Nephron progenitor cell (in vitro differentiated cells): ENCODE measurements at regions not wholly inside any gene's neighbourhood (a gene's known extent, or its start where the extent isn't known, plus 50 kb on each side); places are given as distances from the start of the nearest gene placed in this dataset.

ENCODE experiments used
- DNase-seq: peaks from one replicate; pipeline ENCODE4 v3.0.0; 2021
- H3K27ac Mint-ChIP-seq: 2 replicates; pipeline ENCODE4 v1.8.0; 2021; ENCODE audit warnings: mild to moderate bottlenecking, moderate library complexity, mixed read lengths
- H3K27me3 Mint-ChIP-seq: 2 replicates; pipeline ENCODE4 v1.8.0; 2021; ENCODE audit warnings: mild to moderate bottlenecking, low read depth, mixed read lengths; ENCODE audit not compliant: poor library complexity
- H3K36me3 Mint-ChIP-seq: 2 replicates; pipeline ENCODE4 v1.8.0; 2021; ENCODE audit warnings: low read depth, mixed read lengths
- H3K4me1 Mint-ChIP-seq: 2 replicates; pipeline ENCODE4 v1.8.0; 2021; ENCODE audit warnings: mixed read lengths
- H3K4me3 Mint-ChIP-seq: 2 replicates; pipeline ENCODE4 v1.8.0; 2021; ENCODE audit warnings: mild to moderate bottlenecking, moderate library complexity, mixed read lengths
- H3K9me3 Mint-ChIP-seq: 2 replicates; pipeline ENCODE4 v1.8.0; 2021; ENCODE audit warnings: mild to moderate bottlenecking, moderate library complexity, mixed read lengths
- TF ChIP-seq, protein P1 (sequence below): fragments of 200-600 bp; sonication (generic); IDR thresholded peaks from 2 replicates; pipeline ENCODE4 v1.5.0; 2021; ENCODE audit warnings: antibody characterized with exemption

DNA sequence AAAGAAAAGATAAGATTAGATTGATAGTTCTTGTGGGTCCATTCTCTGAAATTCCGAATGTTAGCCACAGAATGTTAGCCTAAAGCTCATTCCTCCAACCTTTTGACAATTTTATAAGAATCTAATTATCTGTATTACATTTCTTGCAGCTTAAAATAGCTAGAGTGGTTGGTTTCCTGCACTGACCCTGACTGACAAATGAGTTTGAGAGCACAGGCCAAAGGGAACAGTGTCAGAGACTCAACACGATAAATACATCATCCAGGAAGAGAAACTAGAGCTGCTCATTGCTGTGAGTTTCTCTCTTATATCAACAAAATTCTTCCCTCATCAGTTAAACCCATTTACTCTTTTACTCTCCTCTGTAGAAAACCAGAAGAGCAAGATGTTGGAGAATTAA is 82.1 kb upstream of the PPM1J start:
- TF ChIP-seq, protein P1, sequence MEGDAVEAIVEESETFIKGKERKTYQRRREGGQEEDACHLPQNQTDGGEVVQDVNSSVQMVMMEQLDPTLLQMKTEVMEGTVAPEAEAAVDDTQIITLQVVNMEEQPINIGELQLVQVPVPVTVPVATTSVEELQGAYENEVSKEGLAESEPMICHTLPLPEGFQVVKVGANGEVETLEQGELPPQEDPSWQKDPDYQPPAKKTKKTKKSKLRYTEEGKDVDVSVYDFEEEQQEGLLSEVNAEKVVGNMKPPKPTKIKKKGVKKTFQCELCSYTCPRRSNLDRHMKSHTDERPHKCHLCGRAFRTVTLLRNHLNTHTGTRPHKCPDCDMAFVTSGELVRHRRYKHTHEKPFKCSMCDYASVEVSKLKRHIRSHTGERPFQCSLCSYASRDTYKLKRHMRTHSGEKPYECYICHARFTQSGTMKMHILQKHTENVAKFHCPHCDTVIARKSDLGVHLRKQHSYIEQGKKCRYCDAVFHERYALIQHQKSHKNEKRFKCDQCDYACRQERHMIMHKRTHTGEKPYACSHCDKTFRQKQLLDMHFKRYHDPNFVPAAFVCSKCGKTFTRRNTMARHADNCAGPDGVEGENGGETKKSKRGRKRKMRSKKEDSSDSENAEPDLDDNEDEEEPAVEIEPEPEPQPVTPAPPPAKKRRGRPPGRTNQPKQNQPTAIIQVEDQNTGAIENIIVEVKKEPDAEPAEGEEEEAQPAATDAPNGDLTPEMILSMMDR: no peak
- Mint-ChIP-seq H3K4me3 (no peak overlapping the region), H3K27ac (no peak overlapping the region)

DNA sequence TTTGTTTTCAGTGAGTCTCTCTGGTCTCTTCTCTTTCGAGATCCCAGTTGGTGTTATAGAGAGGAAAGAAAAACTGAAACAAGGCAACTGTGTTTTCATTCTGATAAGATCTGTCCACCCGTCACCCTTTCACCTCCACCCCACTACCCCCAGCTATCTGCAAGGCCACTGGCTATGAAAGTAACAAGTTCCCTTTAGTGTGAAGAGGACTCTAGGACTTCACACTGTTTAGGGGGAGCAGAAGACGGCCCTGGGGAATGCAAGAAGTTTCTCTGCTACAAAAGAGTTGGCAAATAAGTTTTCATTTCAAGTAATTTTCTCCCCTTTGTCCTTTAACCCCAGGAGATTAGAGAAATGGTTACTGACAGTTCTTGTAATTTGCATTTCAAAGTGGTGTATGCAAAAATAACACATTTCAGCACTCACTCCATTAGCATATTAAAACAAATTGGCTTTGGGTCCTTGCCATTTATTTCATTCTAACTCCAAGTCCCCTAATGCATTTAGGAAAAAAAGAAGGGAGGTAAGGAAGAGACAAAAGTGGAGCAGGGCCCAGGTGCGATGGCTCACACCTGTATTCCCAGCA is 79.6 kb upstream of the PPM1J start:
- TF ChIP-seq, protein P1: no peak
- H3K36me3 Mint-ChIP-seq: no peaks in the 10 kb centered on the region
- no peaks in the 10 kb centered on the region for H3K9me3 Mint-ChIP-seq
- H3K4me1 Mint-ChIP-seq: peaks cover 78% of the 10 kb centered on the region
- H3K27me3 Mint-ChIP-seq: peaks cover 13% of the 10 kb centered on the region
- no peak overlapping the region for H3K4me3 Mint-ChIP-seq
- no peak for DNase-seq
- H3K27ac Mint-ChIP-seq: no peak overlapping the region

More for the DNA sequence above, 82.1 kb upstream of the PPM1J start:
- Mint-ChIP-seq H3K4me1 (peaks cover 54% of the 10 kb centered on the region), H3K36me3 (no peaks in the 10 kb centered on the region), H3K9me3 (no peaks in the 10 kb centered on the region), H3K27me3 (peaks cover 20% of the 10 kb centered on the region)
- no peak for DNase-seq

DNA sequence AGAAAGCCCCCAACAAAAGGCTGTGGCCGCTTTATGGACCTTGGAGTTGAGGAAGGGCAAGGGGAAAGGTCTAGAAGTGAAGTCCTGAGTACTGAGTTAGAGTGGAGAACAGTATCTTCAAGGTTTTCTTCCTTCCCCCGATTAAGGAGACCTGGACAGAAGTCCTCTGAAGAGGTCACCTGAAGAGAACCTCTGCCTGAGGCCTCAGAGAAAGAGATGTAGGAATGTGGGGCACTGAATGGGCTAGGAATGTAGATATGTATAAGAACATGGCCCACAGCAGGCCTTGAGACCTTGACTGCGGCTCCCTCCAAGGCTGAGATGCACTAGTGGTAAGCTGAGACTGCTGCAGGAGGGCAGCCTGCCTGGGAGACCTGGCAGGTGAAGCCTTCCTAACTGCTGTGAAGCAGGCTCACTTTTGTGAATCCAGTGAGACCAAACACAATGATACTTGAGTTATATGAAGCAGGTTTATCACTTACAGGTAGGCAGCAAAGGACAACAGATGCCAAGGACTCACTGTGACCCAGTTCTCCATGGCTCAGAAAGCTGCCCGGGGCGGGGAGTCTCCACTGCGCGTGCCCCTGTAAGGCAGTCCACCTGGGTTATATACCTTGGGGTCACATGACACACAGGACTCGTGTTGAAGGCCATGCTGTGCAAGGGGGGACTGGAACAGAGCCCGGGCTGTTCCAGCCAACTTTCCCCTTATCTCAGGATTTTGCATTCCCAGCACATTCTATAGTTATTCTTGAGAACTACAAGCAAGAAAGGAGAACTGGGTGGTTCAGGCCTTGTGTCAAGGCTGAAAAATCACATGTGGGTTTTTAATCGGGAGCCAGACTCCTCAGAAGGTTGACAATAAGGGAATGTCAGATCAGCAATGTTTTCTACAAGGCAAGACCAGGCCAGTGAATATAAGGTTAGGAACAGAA is 78.8 kb upstream of the PPM1J start:
- TF ChIP-seq, protein P1: no peak

DNA sequence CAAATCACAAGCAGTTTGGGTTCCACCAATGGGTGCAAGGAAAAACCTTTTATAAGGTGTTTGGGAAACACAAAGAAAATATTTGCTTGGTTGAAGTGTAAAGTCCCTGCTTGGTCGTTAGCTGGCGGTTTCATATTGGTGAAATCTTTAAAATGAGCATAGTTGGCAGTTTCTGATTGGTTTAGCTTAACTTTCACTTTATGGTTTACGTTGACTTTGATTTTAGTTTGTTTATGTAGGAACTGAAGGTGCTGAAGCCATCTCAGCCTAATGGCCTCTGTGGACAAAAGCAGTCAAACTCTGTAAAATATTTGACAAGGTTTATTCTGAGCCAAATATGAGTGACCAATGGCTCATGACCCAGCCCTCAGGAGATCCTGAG is 76.6 kb upstream of the PPM1J start:
- H3K4me3 Mint-ChIP-seq: peak overlapping the region; percentile 4
- H3K36me3 Mint-ChIP-seq: no peaks in the 10 kb centered on the region
- H3K27ac Mint-ChIP-seq: no peak overlapping the region
- H3K9me3 Mint-ChIP-seq: peaks cover 11% of the 10 kb centered on the region
- TF ChIP-seq, protein P1: no peak
- peaks cover 65% of the 10 kb centered on the region for H3K4me1 Mint-ChIP-seq
- H3K27me3 Mint-ChIP-seq: peaks cover 13% of the 10 kb centered on the region
- no peak for DNase-seq

More for the DNA sequence above, 78.8 kb upstream of the PPM1J start:
- no peak for DNase-seq
- H3K27ac Mint-ChIP-seq: no peak overlapping the region
- peaks cover 13% of the 10 kb centered on the region for H3K27me3 Mint-ChIP-seq
- H3K9me3 Mint-ChIP-seq: no peaks in the 10 kb centered on the region
- H3K4me1 Mint-ChIP-seq: peaks cover 79% of the 10 kb centered on the region
- no peak overlapping the region for H3K4me3 Mint-ChIP-seq
- H3K36me3 Mint-ChIP-seq: no peaks in the 10 kb centered on the region

DNA sequence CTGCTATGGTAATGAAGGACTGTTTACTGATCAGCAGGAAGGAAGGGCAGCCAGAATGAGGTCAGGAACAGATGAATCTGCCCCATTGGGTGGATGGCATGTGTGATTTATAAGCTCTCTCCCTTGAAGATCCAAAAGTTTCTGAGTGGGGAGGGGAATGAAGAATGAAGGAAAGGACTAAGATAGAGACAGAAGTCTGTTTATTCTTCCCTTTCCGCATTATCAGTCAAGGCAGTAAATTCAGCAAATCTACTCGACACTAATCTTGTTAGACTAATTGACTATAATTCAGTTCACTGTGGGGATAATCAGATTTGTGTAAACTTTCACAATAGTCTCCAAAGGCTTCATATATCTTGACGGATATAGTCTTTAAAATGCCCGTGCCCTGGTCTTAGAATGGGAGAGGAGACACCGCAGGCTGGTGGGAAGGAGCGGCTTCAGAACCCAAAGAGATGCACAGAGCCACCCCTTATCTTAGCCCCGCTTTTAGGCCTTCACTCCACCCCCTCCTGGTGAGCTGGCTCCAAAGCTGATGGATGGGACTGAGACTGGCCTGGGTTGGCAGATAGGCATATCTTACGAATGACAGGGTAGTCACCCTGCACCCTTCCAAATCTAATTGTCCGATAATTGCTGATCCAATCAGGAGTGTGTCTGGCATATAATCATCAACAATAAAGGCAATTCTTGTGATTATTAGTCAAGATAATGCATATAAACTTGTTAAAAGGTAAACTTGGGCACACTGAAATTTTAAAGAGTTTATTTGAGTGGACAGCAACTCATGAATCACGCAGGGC is 76.0 kb upstream of the PPM1J start:
- Mint-ChIP-seq H3K4me3 (no peak overlapping the region), H3K27me3 (peaks cover 13% of the 10 kb centered on the region), H3K27ac (peak overlapping the region; percentile 73), H3K9me3 (peaks cover 11% of the 10 kb centered on the region), H3K4me1 (peaks cover 61% of the 10 kb centered on the region), H3K36me3 (no peaks in the 10 kb centered on the region)
- TF ChIP-seq, protein P1: no peak
- no peak for DNase-seq
